ENCODE measurements at regions not wholly inside any gene's neighbourhood (a gene's known extent, or its start where the extent isn't known, plus 50 kb on each side); places are given as distances from the start of the nearest gene placed in this dataset.
A peak's percentile ranks its signal among the peaks of the same experiment; 100 is the strongest.

DNA sequence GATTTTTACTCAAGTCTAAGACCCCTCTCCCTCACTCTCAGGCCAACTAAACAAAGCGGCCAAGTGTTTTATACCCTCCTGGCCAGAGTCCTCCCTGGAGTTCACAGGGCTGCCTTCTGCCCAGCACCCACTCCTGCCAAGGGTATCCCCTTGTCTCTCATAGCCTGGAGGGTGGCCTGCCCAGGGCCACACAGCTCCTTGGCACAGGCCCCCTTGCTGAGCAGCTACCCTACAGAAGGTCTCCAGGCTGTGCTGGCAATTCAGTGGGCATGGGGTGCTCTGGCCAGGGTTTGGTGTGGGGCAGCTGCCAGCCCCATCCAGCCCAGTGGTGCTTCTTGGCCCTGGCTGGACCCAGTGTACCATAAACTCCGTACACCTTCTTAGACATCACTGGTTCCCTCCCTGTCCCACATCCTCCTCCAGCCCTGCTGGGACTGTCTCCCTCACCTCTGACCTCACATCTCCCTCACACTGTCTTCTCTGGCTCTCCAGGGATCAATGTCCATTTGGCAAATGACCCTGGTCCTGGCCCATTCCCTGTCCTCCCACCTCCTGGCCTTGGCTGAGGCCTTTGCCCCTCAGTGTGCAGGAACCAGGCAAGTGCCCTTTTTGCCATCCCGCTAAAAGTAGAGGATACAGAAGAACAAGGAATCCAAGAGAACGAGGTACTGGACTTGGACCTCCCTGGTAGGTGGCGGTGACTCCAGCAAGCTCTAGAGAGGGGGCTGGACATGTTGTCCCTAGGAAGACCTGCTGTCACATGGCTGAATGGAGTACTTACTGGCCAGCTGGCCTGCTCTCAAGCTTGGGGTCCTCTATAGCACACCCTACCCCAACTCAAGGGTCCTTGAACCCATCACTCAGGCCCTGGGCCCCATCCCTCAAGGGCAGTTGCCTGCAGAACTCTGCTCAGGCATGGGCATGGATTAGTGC is 50.0 kb upstream of the TRPM1 start:
- no peak for DNase-seq (ENCODE audit: low spot score in 2 of 2)
- no peak for ATAC-seq
- Mint-ChIP-seq H3K9me3 (no peaks in the 10 kb centered on the region), H3K36me3 (no peaks in the 10 kb centered on the region), H3K27ac (peak overlapping the region in 1 of 2 donors; percentile 78)

DNA sequence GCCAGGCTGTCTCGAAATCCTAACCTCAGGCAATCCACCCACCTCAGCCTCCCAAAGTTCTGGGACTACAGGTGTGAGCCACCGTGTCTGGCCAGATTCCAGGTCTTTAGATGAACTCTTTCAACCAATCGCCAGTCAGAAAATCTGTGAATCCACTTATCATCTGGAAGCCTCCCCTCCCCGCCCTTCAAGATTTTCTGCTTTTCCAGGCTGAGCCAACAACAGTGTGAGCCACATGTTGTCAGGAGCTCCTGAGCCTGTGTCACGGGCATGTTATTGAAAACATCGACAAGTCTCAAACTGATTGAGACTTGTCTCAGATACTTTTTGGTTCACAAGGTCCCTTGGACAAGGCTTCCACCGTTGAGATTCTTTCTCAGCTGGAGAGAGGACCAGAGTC is 52.0 kb upstream of the TRPM1 start:
- Mint-ChIP-seq H3K27ac (peak overlapping the region in 1 of 2 donors; percentile 48), H3K36me3 (no peaks in the 10 kb centered on the region), H3K9me3 (no peaks in the 10 kb centered on the region)
- ATAC-seq (no peak), DNase-seq (ENCODE audit: low spot score in 2 of 2) (no peak)

DNA sequence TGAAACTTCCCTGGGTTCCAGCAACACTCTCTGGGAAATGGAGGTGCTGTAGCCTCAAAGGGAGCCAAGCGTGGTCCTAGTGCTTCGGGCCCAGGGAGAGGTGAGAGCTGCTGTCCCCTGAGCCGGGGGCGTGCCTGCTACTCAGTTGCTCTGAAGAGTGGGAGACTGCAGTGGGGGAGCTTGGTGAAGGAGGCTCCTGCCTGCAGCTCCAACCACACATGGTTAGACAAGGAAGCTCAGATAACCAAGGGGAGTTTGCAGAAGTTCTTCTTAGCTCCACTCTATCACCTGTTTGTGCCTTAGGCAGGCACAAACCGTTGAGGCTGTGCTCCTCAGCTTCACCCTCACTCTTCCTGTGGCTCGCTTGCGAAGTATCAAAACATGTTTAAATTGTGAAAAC is 53.6 kb upstream of the TRPM1 start:
- no peak for ATAC-seq
- no peak for DNase-seq (ENCODE audit: low spot score in 2 of 2)
- Mint-ChIP-seq H3K36me3 (no peaks in the 10 kb centered on the region), H3K27ac (no peak overlapping the region), H3K9me3 (no peaks in the 10 kb centered on the region)

DNA sequence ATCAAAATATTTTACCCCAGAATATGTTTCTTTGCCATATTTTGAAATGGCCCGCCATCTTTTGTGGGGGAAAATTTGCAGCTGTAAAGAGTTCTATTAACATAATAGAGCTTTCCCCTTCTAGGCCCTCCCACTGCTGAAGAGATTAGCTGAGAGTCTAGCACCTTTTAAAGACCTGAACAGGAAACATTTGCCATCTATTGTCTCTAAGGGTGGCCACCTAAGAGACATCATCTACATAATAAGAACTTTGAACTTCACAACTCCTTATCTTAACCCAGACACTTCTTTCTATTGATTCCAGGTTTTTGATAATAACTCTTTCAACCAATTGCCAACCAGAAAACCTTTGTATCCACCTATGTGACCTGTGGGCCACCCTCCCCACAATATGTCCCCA is 54.7 kb upstream of the TRPM1 start:
- H3K36me3 Mint-ChIP-seq = no peaks in the 10 kb centered on the region
- H3K9me3 Mint-ChIP-seq = no peaks in the 10 kb centered on the region
- DNase-seq (ENCODE audit: low spot score in 2 of 2) (no peak), ATAC-seq (no peak)
- no peak overlapping the region for H3K27ac Mint-ChIP-seq

DNA sequence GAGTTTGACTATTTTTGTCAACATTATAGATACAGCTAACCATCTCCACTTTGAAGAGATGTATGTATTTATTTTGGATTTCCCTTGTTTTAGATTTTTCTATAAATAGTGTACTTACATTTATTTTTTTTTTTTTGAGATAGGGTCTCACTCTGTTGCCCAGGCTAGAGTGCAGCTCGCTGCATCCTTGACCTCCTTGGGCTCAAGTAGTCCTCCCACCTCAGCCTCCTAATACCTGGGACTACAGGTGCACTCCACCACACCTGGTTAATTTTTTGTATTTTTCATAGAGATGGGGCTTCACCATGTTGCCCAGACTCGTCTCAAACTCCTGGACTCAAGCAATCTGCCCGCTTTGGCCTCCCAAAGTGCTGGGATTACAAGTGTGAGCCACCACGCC is 55.3 kb upstream of the TRPM1 start:
- no peak overlapping the region for H3K27ac Mint-ChIP-seq
- H3K9me3 Mint-ChIP-seq = no peaks in the 10 kb centered on the region

DNA sequence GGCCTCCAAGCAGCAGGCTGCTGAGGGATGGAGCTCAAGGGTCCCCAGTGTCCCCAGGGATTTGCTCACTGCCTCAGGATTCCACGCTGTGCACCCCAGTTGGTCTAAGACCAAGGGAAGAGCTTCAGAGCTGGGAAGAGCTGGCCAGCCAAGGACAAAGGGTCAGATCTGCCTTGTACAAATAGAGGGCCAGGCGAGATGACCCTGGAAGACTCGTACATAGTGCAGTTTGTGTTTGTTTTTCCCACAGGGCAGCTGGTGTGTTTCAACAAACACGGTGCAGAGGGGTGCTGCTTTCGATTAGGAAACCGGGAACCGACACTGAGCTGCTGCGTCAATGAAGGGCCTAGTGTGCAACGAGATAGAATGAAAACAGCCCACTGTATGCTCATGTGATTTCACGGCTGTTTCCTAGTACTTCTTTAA is 56.1 kb upstream of the TRPM1 start:
- no peak for DNase-seq (ENCODE audit: low spot score in 2 of 2)
- no peaks in the 10 kb centered on the region for H3K36me3 Mint-ChIP-seq
- no peaks in the 10 kb centered on the region for H3K9me3 Mint-ChIP-seq
- H3K27ac Mint-ChIP-seq = no peak overlapping the region
- no peak for ATAC-seq

More for the DNA sequence above, 55.3 kb upstream of the TRPM1 start:
- ATAC-seq (no peak), DNase-seq (ENCODE audit: low spot score in 2 of 2) (no peak)
- H3K36me3 Mint-ChIP-seq = no peaks in the 10 kb centered on the region

DNA sequence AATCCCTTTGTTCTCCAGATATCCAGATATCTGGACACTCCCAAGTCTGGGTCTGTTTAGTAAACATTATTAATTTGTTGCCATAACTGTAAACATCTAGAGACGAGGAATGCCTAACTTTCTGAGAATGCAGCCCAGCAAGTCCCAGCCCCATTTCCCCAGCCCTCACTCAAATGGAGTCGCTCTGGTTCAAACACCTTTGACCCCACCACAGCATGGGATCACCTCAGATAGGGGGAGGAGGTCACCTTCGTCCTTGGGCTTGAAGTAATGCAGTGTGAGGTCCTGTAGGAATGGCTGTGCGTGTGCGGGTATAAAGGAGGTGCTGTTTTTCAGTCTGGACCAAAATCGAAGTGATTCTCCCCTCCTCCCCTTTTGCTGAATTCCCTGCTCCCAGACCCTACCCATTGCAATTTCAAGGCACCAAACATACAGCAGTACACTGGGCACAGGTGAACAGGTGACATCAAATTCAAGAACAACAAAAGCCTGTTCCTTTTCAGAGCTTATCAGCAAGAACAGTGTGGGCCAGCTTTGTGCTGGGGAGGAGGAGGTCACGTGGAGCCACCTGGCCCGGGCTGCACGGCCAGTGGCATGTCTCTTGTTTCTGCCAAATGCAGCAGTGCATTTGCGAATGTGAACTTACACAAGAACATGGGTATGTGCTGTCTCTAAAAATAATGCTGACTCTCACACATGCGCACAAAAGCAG is 57.5 kb upstream of the TRPM1 start:
- DNase-seq (ENCODE audit: low spot score in 2 of 2) (no peak), ATAC-seq (no peak)
- no peaks in the 10 kb centered on the region for H3K9me3 Mint-ChIP-seq
- no peak overlapping the region for H3K27ac Mint-ChIP-seq
- no peaks in the 10 kb centered on the region for H3K36me3 Mint-ChIP-seq

DNA sequence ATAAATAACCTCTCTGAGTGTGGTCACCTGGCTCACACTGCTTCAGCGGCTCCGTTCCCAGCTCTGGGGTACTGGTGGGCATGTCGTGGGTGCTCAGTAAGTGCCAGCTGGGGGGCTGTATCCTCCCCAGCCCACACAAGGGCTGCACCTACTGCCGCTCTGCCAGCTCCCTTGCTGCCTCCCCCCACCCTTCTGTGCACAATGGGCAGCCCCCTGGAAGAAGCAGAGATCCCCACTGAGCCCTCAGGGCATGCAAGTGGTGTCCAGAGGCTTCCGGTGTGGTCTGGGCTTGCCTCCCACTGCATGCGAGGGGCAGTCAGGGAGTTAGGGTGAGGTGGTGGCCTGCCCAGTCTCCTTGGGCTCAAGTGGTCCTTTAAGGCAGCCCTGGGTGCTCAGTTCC is 58.3 kb upstream of the TRPM1 start:
- Mint-ChIP-seq H3K27ac (no peak overlapping the region), H3K36me3 (no peaks in the 10 kb centered on the region)

DNA sequence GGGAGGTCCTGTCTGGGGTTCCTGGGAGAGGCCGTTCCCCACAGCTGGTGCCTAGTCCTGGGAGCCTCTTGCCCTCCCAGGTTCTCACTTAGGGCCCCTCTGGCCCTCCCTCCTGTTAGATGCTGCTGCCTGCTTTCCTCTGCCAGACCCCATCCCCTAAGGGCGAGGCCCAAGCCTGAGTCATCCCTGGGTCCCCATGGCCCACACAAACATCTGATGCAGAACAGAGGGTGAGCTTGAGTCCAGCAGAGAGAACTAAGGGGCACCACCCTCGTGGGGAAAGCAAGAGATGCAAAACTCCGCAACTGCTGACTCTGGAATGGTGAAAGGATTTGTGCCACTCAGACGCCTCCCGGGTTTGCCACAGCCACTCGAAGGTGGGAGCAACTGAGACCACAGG is 58.8 kb upstream of the TRPM1 start:
- H3K27ac Mint-ChIP-seq = no peak overlapping the region

More for the DNA sequence above, 58.3 kb upstream of the TRPM1 start:
- no peak for ATAC-seq
- H3K9me3 Mint-ChIP-seq = no peaks in the 10 kb centered on the region
- no peak for DNase-seq (ENCODE audit: low spot score in 2 of 2)

DNA sequence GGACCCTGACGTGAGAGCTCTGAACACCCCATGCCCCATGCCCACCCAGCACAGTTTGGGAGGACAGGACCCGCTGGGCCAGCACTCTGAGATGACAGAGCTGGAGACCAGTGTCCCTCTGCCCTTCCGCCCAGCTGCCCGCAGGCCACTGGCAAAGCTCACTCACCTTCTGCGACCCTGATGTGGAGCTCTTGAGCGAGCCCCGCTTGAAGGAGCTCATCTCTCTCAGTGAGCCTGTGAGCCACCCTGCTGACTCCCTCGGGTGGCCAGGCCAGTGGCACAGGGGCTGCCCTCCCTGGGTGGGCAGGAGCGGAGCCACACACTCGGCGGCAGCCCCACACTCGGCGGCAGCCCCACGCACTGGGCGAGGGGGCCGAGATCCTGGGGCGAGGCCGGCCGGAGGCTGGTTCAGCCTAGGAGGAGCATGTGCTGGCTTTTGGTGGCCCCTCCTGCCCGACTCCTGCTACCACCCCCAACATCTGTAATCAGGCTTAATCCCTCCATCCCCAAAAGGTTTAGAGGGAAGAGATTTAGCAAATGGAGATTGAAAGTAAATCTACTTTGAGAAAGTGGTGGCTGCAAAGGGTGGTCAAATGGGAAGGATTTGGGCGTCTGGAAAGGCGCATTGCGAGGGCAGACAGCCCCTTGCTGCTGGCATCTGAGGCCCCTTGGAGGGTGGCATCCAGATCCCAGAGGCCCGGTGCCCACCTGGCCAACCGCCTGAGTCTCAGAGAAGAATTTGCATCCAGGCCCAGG is 59.4 kb upstream of the TRPM1 start:
- DNase-seq (ENCODE audit: low spot score in 2 of 2) = no peak
- no peak for ATAC-seq
- no peaks in the 10 kb centered on the region for H3K9me3 Mint-ChIP-seq
- no peak overlapping the region for H3K27ac Mint-ChIP-seq
- no peaks in the 10 kb centered on the region for H3K36me3 Mint-ChIP-seq

More for the DNA sequence above, 58.8 kb upstream of the TRPM1 start:
- ATAC-seq = no peak
- no peak for DNase-seq (ENCODE audit: low spot score in 2 of 2)
- Mint-ChIP-seq H3K9me3 (no peaks in the 10 kb centered on the region), H3K36me3 (no peaks in the 10 kb centered on the region)

DNA sequence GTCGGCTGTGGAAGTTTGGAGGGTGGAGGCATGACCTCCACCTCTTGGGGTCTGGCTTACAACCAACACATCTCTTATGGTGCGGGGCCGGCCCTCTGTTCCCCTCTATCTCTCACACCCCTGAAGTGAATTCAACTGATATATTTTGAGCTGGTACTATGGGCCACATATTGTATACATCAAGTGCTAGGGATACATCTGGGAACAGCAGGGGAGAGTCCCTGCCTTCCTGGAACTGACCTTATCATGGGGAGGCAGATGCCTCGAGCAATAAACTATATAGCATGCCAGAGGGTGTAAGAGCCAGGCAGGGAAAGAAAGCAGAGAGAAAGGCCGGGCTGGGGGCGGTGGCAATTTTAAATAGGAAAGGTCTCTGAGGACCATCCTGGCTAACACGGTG is 60.4 kb upstream of the TRPM1 start:
- no peak for DNase-seq (ENCODE audit: low spot score in 2 of 2)
- Mint-ChIP-seq H3K36me3 (no peaks in the 10 kb centered on the region), H3K27ac (peak overlapping the region in 1 of 2 donors; percentile 16), H3K9me3 (no peaks in the 10 kb centered on the region)
- ATAC-seq = no peak

DNA sequence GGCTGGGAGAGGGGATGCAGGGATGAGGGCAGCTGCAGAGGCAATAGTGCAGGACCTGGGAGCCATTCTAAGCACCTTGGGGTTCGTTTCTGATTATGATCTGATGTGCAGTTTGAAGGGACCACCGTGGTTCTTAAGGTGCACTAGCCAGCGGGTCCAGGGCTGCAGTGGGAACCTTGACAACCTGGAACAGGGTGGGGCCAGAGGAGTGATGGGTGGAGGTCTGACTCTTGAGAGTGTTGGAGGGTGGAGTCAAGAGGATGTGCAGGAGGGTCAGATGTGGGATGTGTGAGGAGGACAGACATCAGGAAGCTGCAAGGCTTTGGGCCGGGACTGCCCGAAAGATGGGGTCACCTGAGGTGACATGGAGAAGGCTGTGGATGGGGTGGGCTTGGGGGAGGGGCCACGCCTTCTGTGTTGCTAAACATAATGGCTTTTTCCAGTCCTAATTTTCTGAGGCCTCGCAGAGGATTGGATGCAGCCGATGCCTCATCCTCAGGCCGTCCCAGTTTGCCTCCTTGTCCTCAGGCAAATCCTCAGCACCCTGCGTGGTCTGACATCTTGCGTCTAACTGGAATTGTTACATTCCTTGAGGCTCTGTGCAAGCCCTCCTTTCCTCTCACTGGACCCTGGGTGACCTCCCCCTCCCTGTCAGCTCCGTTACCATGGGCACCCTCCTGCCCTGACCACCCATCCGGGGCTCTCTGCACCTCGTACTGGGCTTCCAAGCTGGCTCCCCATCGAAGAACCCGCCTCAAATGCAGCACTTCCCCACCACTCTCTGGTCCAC is 61.4 kb upstream of the TRPM1 start:
- ATAC-seq (no peak), DNase-seq (ENCODE audit: low spot score in 2 of 2) (no peak)
- Mint-ChIP-seq H3K36me3 (no peaks in the 10 kb centered on the region), H3K9me3 (no peaks in the 10 kb centered on the region), H3K27ac (peak overlapping the region in 1 of 2 donors; percentile 16)

DNA sequence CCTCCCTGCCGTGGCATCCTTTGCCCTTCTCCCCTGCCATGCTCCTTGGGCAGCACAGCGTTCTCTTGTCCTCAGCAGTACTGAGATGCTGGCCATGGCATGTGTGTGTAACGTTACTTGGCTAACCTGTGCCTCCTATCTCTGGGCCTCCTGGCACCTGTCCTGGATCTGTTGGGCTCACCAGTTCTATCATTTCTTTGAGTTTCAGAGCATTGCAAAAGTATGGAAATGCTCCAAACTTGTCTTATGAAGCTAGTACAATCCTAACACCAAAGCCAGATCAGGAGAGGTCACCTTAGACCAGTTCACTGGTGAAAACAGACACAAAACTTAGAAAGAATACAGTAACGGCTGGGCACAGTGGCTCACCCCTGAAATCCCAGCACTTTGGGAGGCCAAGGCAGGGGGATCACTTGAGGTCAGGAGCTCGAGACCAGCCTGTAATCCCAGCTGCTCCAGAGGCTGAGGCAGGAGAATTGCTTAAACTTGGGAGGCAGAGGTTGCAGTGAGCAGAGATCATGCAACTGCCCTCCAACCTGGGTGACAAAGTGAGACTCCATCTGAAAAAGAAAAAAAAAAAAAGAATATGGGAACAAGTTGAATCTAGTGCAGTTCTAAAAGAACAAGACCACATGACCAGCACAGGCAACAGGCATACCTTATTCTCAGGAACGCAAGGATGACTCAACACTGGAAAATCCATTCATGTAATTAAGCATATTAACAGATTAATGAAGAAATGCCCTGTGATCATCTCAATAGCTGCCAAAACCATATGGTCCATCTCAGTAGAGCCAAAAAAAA is 62.4 kb upstream of the TRPM1 start:
- Mint-ChIP-seq H3K9me3 (no peaks in the 10 kb centered on the region), H3K27ac (no peak overlapping the region), H3K36me3 (no peaks in the 10 kb centered on the region)
- no peak for DNase-seq (ENCODE audit: low spot score in 2 of 2)
- ATAC-seq = no peak

DNA sequence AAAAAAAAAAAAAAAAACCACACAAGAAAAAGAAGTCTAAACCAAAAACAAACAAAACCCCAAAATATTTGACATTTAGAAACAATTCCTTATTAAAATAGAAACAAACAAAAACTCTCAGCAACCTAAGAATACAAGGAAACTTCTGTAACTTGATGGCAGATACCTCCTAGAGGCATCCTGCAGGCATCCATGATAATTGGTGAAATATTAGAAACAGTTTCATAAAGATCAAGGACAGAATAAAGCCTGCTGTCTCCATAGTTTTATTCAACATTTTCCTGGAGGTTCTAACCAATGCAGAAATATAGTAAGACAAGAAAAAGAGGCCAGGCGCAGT is 63.0 kb upstream of the TRPM1 start:
- H3K9me3 Mint-ChIP-seq = no peaks in the 10 kb centered on the region
- no peak overlapping the region for H3K27ac Mint-ChIP-seq
- no peak for ATAC-seq
- no peaks in the 10 kb centered on the region for H3K36me3 Mint-ChIP-seq
- DNase-seq (ENCODE audit: low spot score in 2 of 2) = no peak

DNA sequence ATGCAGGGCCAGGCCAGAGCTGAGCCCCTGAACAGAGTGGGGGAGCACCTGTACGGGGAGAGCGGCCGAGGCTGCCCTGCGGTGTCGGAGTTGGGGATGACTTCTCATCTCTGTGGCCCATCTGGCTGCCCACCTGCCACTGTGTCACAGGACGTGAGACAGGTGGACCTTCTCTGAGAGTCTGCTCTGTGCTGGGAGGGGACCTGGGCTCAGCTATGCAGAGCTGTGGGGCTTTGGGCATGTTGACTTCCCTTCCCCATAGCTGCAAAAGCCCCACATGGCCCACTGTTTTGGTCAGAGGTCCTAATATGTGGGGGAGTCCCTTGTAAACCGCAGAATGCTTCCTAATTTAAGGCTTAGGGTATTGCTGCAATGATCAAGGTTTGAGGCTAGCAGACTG is 68.0 kb upstream of the TRPM1 start:
- H3K9me3 Mint-ChIP-seq = no peaks in the 10 kb centered on the region
- no peak for DNase-seq (ENCODE audit: low spot score in 2 of 2)
- H3K27ac Mint-ChIP-seq = no peak overlapping the region
- H3K36me3 Mint-ChIP-seq = no peaks in the 10 kb centered on the region
- no peak for ATAC-seq

DNA sequence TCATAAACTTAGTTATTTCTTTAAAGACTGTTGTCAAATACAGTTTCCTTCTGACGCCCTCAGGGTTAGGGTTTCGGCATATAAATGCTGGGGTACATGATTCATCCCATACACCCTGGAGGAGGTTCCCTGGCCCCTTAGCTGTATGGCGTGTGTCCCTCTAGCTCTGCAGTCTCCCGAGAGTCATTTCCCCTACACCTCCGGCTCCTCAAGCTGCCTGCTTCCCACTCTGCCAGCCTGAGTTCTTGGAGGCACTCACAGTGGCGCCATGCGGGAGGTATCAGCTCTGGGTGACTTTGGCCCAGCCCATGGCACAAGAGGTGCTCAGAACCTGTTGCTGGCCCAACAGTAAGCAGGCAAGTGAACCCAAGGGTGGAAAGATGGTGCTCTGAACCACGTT is 70.2 kb upstream of the TRPM1 start:
- Mint-ChIP-seq H3K27ac (peak overlapping the region in 1 of 2 donors; percentile 33), H3K9me3 (no peaks in the 10 kb centered on the region), H3K36me3 (no peaks in the 10 kb centered on the region)
- no peak for ATAC-seq
- DNase-seq (ENCODE audit: low spot score in 2 of 2) = no peak
